Neural cell (in vitro differentiated cells): ENCODE measurements at regions not wholly inside any gene's neighbourhood (a gene's known extent, or its start where the extent isn't known, plus 50 kb on each side); places are given as distances from the start of the nearest gene placed in this dataset.
"Not testable (repeated sequence)": the region's sequence is repeated elsewhere in the genome, so short reads cannot be mapped to it uniquely, and the experiment has no call there.

Experiments
- H2AFZ ChIP-seq: fragments of 200-600, 300-800 bp; sonication (generic), shearing (Covaris generic); 2 replicates; pipeline ENCODE4 v1.6.0; 2014; ENCODE audit warnings: low read depth, mild to moderate bottlenecking, antibody characterized with exemption, low read length, moderate library complexity
- H3F3A ChIP-seq: fragments of 200-600 bp; shearing (Covaris generic); 2 replicates; pipeline ENCODE4 v1.6.1; 2016; ENCODE audit warnings: mild to moderate bottlenecking, moderate library complexity, mixed read lengths, antibody characterized with exemption, low read length; ENCODE audit not compliant: insufficient read depth, poor library complexity, severe bottlenecking
- H3K27ac ChIP-seq: fragments of 200-600, 300-800 bp; sonication (generic), shearing (Covaris generic); 2 replicates; pipeline ENCODE4 v1.5.1; 2014; ENCODE audit warnings: mild to moderate bottlenecking, low read length, moderate library complexity
- H3K27me3 ChIP-seq: fragments of 300-800, 200-600 bp; sonication (generic), shearing (Covaris generic); 2 replicates; pipeline ENCODE4 v1.6.0; 2014; ENCODE audit warnings: mild to moderate bottlenecking, low read depth, low read length, moderate library complexity; ENCODE audit not compliant: insufficient read depth
- H3K36me3 ChIP-seq: fragments of 300-800, 200-600 bp; sonication (generic), shearing (Covaris generic); 2 replicates; pipeline ENCODE4 v1.5.1; 2014; ENCODE audit warnings: mild to moderate bottlenecking, antibody characterized with exemption, low read length, moderate library complexity; ENCODE audit not compliant: insufficient read depth
- H3K4me2 ChIP-seq: fragments of 300-800, 200-600 bp; sonication (generic), shearing (Covaris generic); 2 replicates; pipeline ENCODE4 v1.6.0; 2014; ENCODE audit warnings: mild to moderate bottlenecking, low read length
- H3K4me3 ChIP-seq: fragments of 300-800, 200-600 bp; sonication (generic), shearing (Covaris generic); 2 replicates; pipeline ENCODE4 v1.5.1; 2014; ENCODE audit warnings: mild to moderate bottlenecking, low read length, moderate library complexity
- H3K79me2 ChIP-seq: fragments of 200-600 bp; shearing (Covaris generic); replicated peaks from 2 replicates; pipeline ENCODE4 v1.6.0; 2014; ENCODE audit warnings: mild to moderate bottlenecking, low read length, moderate library complexity; ENCODE audit not compliant: insufficient read depth
- H3K9ac ChIP-seq: fragments of 300-800, 200-600 bp; sonication (generic), shearing (Covaris generic); 2 replicates; pipeline ENCODE4 v1.6.1; 2016; ENCODE audit warnings: mild to moderate bottlenecking, low read length, mixed read lengths
- H3K9me2 ChIP-seq: fragments of 200-600 bp; shearing (Covaris generic); 2 replicates; pipeline ENCODE4 v1.6.1; 2016; ENCODE audit warnings: mild to moderate bottlenecking, low read length, mixed read lengths; ENCODE audit not compliant: insufficient read depth
- H3K9me3 ChIP-seq: fragments of 200-600, 300-800 bp; sonication (generic), shearing (Covaris generic); 2 replicates; pipeline ENCODE4 v1.6.1; 2016; ENCODE audit warnings: mild to moderate bottlenecking, mixed run types, low read length, moderate library complexity, mixed read lengths
- H4K20me1 ChIP-seq: fragments of 200-600 bp; shearing (Covaris generic); 2 replicates; pipeline ENCODE4 v1.6.1; 2016; ENCODE audit warnings: mild to moderate bottlenecking, mixed run types; ENCODE audit not compliant: insufficient read depth
- CTCF ChIP-seq: fragments of 450-650 bp; IDR thresholded peaks from 2 replicates; pipeline ENCODE4 v1.5.1; 2014; ENCODE audit warnings: antibody characterized with exemption, mild to moderate bottlenecking, moderate library complexity; ENCODE audit not compliant: poor library complexity, severe bottlenecking
- EP300 ChIP-seq: fragments of 450-650 bp; conservative IDR thresholded peaks from 2 replicates; pipeline ENCODE4 v1.6.1; 2014; ENCODE audit warnings: antibody characterized with exemption, mild to moderate bottlenecking, moderate library complexity; ENCODE audit not compliant: poor library complexity, severe bottlenecking
- EZH2 ChIP-seq: fragments of 200-600, 300-800 bp; shearing (Covaris generic), sonication (generic); IDR thresholded peaks from 2 replicates; pipeline ENCODE4 v1.6.1; 2014; ENCODE audit warnings: antibody characterized with exemption, low read length, borderline replicate concordance, mild to moderate bottlenecking; ENCODE audit not compliant: insufficient read depth, poor library complexity, severe bottlenecking
- MXI1 ChIP-seq: fragments of 450-650 bp; conservative IDR thresholded peaks from 2 replicates; pipeline ENCODE4 v1.6.1; 2014; ENCODE audit warnings: antibody characterized with exemption, mild to moderate bottlenecking; ENCODE audit not compliant: poor library complexity, severe bottlenecking
- POLR2AphosphoS5 ChIP-seq: IDR thresholded peaks from 2 replicates; pipeline ENCODE4 v1.6.1; 2012
- RAD21 ChIP-seq: fragments of 450-650 bp; conservative IDR thresholded peaks from 2 replicates; pipeline ENCODE4 v1.6.1; 2014; ENCODE audit warnings: antibody characterized with exemption, mild to moderate bottlenecking, moderate library complexity
- REST ChIP-seq: IDR thresholded peaks from 2 replicates; pipeline ENCODE4 v1.6.1; 2012; ENCODE audit warnings: borderline replicate concordance
- SMC3 ChIP-seq: fragments of 450-650 bp; conservative IDR thresholded peaks from 2 replicates; pipeline ENCODE4 v1.6.1; 2014; ENCODE audit warnings: antibody characterized with exemption, mild to moderate bottlenecking, moderate library complexity; ENCODE audit not compliant: poor library complexity
- TAF1 ChIP-seq: IDR thresholded peaks from 2 replicates; pipeline ENCODE4 v1.6.1; 2012; ENCODE audit warnings: low read depth

- no peaks in the 10 kb centered on the region for H3K9me2 ChIP-seq
- no peaks in the 10 kb centered on the region for H3K79me2 ChIP-seq
- no peak for TF ChIP-seq CTCF
- TF ChIP-seq POLR2AphosphoS5: no peak
- TF ChIP-seq TAF1: no peak
- TF ChIP-seq EP300: no peak
- no peak for TF ChIP-seq RAD21
- no peak for TF ChIP-seq REST
- no peak for TF ChIP-seq MXI1
- no peak for TF ChIP-seq EZH2
- TF ChIP-seq SMC3: no peak
- H3K27me3 ChIP-seq: no peaks in the 10 kb centered on the region
- H3K27ac ChIP-seq: no peak overlapping the region
- H3K9me3 ChIP-seq: no peaks in the 10 kb centered on the region
- H2AFZ ChIP-seq: no peak overlapping the region
- H3K36me3 ChIP-seq: no peaks in the 10 kb centered on the region
- no peaks in the 10 kb centered on the region for H3F3A ChIP-seq
- no peak overlapping the region for H3K4me3 ChIP-seq
- H4K20me1 ChIP-seq: no peaks in the 10 kb centered on the region
- H3K9ac ChIP-seq: no peak overlapping the region
- H3K4me2 ChIP-seq: no peak overlapping the region
Measured at GRCh38 chr2:143994961-143995360, 525.0 kb downstream of the ZEB2 start.

- H3F3A ChIP-seq, H2AFZ ChIP-seq, H3K9me2 ChIP-seq, H3K79me2 ChIP-seq, H3K36me3 ChIP-seq, H3K4me3 ChIP-seq, H4K20me1 ChIP-seq, H3K4me2 ChIP-seq, H3K27ac ChIP-seq, H3K9me3 ChIP-seq, H3K9ac ChIP-seq, H3K27me3 ChIP-seq: not testable (repeated sequence)
Measured at GRCh38 chr2:143991596-143991995, 528.3 kb downstream of the ZEB2 start.

GRCh38 chr2:143988082-143988481 is 531.8 kb downstream of the ZEB2 start:
- H3K4me3 ChIP-seq: no peak overlapping the region
- no peaks in the 10 kb centered on the region for H3K79me2 ChIP-seq
- no peak overlapping the region for H3K4me2 ChIP-seq
- H3F3A ChIP-seq: no peaks in the 10 kb centered on the region
- no peaks in the 10 kb centered on the region for H3K9me2 ChIP-seq
- H4K20me1 ChIP-seq: no peaks in the 10 kb centered on the region
- no peak overlapping the region for H3K27ac ChIP-seq
- no peaks in the 10 kb centered on the region for H3K36me3 ChIP-seq
- TF ChIP-seq TAF1 (no peak), REST (no peak), EZH2 (no peak), MXI1 (no peak)
- no peak overlapping the region for H3K9ac ChIP-seq
- H2AFZ ChIP-seq: no peak overlapping the region
- H3K27me3 ChIP-seq: no peaks in the 10 kb centered on the region
- no peaks in the 10 kb centered on the region for H3K9me3 ChIP-seq
